Thoracic aorta (tissue), 2 donors: ENCODE measurements at regions not wholly inside any gene's neighbourhood (a gene's known extent, or its start where the extent isn't known, plus 50 kb on each side); places are given as distances from the start of the nearest gene placed in this dataset.

Source experiments
- ATAC-seq: fragments of 150-250 bp; one replicate; pipeline ENCODE4 v1.8.0; 2017; ENCODE audit warnings: low read depth; ENCODE audit not compliant: insufficient number of reproducible peaks, low FRiP score
- DNase-seq: peaks from one replicate; pipeline ENCODE4 v3.0.0-alpha.2; 2020; ENCODE audit warnings: low spot score
- H3K27ac ChIP-seq, 2 donors: fragments of 200-600 bp; sonication (generic); 1 replicate in 1 of 2; 2 replicates in 1 of 2; pipeline ENCODE4 v1.5.1; 2016; ENCODE audit warnings: mild to moderate bottlenecking in 2 of 2, moderate library complexity in 2 of 2
- H3K27me3 ChIP-seq: fragments of 200-600 bp; sonication (generic); replicated peaks from 2 replicates; pipeline ENCODE4 v1.6.0; 2016; ENCODE audit warnings: mild to moderate bottlenecking; ENCODE audit not compliant: insufficient read depth
- H3K36me3 ChIP-seq: fragments of 200-600 bp; sonication (generic); one replicate; pipeline ENCODE4 v1.5.1; 2016
- H3K4me1 ChIP-seq, 2 donors: fragments of 200-600 bp; sonication (generic); 1 replicate in 1 of 2; 2 replicates in 1 of 2; pipeline versions ENCODE4 v1.5.1 to v1.6.0; 2016; ENCODE audit warnings: low read depth in 2 of 2, mild to moderate bottlenecking in 1 of 2; ENCODE audit not compliant: control insufficient read depth in 1 of 2
- H3K4me3 ChIP-seq: fragments of 200-600 bp; sonication (generic); 2 replicates; pipeline ENCODE4 v1.5.1; 2016; ENCODE audit warnings: mild to moderate bottlenecking
- H3K9me3 ChIP-seq: fragments of 200-600 bp; sonication (generic); 2 replicates; pipeline ENCODE4 v1.5.1; 2016
- CTCF ChIP-seq: fragments of 200-600 bp; sonication (generic); IDR thresholded peaks from one replicate; pipeline ENCODE4 v1.5.1; 2019; ENCODE audit warnings: antibody characterized with exemption

GRCh38 chr12:66978802-66979201, 290.4 kb upstream of the CAND1 start:
- H3K27ac ChIP-seq = no peak overlapping the region

GRCh38 chr12:66979251-66979650, 289.9 kb upstream of the CAND1 start:
- DNase-seq (no peak), ATAC-seq (no peak)
- TF ChIP-seq CTCF = no peak
- H3K27me3 ChIP-seq = no peaks in the 10 kb centered on the region
- H3K4me1 ChIP-seq = no peaks in the 10 kb centered on the region
- H3K36me3 ChIP-seq = no peaks in the 10 kb centered on the region
- H3K27ac ChIP-seq = no peak overlapping the region
- H3K4me3 ChIP-seq = no peak overlapping the region
- H3K9me3 ChIP-seq = no peaks in the 10 kb centered on the region

More at GRCh38 chr12:66978802-66979201, 290.4 kb upstream of the CAND1 start:
- DNase-seq (no peak), ATAC-seq (no peak)
- H3K4me1 ChIP-seq = no peaks in the 10 kb centered on the region
- no peaks in the 10 kb centered on the region for H3K36me3 ChIP-seq
- TF ChIP-seq CTCF = no peak
- no peaks in the 10 kb centered on the region for H3K9me3 ChIP-seq
- H3K4me3 ChIP-seq = no peak overlapping the region
- no peaks in the 10 kb centered on the region for H3K27me3 ChIP-seq

DNA sequence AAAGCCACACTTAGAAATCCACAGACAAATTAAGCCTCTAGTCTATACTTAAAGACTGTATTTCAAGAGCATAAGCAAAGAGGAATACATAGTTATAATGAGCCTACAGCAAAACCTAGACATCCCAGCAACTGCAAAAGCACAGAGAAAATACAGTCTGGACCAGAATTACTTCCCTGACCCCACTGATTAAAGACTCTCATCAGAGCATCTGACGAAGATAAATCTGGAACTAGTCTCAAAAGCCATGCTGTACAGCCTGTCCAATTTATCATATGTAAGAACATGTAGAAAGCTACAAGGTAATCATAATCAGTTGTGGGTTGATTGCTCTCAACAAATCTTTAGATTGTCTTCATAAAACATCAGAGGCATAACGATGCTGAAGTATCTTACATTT, 285.1 kb upstream of the CAND1 start:
- no peaks in the 10 kb centered on the region for H3K36me3 ChIP-seq
- H3K4me1 ChIP-seq = no peaks in the 10 kb centered on the region
- TF ChIP-seq CTCF = no peak
- H3K27me3 ChIP-seq = no peaks in the 10 kb centered on the region
- no peak for DNase-seq
- no peak for ATAC-seq
- H3K4me3 ChIP-seq = no peak overlapping the region
- H3K9me3 ChIP-seq = no peaks in the 10 kb centered on the region
- H3K27ac ChIP-seq = no peak overlapping the region

GRCh38 chr12:66984962-66985361, 284.2 kb upstream of the CAND1 start:
- no peak for DNase-seq
- Histone ChIP-seq H3K4me3 (no peak overlapping the region), H3K36me3 (no peaks in the 10 kb centered on the region), H3K9me3 (no peaks in the 10 kb centered on the region), H3K4me1 (no peaks in the 10 kb centered on the region), H3K27me3 (no peaks in the 10 kb centered on the region), H3K27ac (no peak overlapping the region)
- no peak for TF ChIP-seq CTCF
- no peak for ATAC-seq

DNA sequence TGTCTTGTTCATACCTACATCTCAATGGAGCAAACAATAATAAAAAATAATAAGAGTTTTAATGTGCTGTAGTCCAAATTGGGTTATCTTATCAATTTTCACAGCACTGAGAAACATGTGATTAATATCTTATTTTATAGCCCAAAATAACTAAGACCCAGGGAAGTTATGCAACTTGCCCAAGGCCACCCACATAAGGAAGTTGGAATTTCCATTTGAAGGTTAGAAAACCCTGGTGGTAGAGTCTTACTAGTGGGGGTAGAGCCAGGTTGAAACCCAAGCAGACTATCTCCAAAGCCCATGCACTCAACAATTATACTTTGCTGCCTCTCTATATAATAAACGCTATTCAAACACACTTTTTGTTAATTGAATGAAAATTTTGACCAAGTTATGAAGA, 270.0 kb upstream of the CAND1 start:
- no peaks in the 10 kb centered on the region for H3K36me3 ChIP-seq
- no peak for TF ChIP-seq CTCF
- H3K4me3 ChIP-seq = no peak overlapping the region
- no peaks in the 10 kb centered on the region for H3K4me1 ChIP-seq
- H3K9me3 ChIP-seq = no peaks in the 10 kb centered on the region
- H3K27ac ChIP-seq = no peak overlapping the region
- no peak for ATAC-seq
- no peak for DNase-seq
- no peaks in the 10 kb centered on the region for H3K27me3 ChIP-seq
